OCI-LY7 (cell line): ENCODE measurements at regions not wholly inside any gene's neighbourhood (a gene's known extent, or its start where the extent isn't known, plus 50 kb on each side); places are given as distances from the start of the nearest gene placed in this dataset.

Experiments
- BruUV-seq: library from RNA; stranded (reverse); fragments of 400-500 nt; replicated peaks from 2 replicates; lab custom pipeline; 2021; lab: Mats Ljungman, UMichigan
- CTCF ChIA-PET: fragments of 300-600 bp; sonication (Branson Sonifier 250); formaldehyde crosslinking; loops from one replicate; lab custom pipeline; 2022; ENCODE audit warnings: antibody characterized with exemption; ENCODE audit not compliant: unreplicated experiment; lab: Charles Lee
- POLR2A ChIA-PET: fragments of 300-600 bp; sonication (Branson Sonifier 250); formaldehyde crosslinking; loops from one replicate; lab custom pipeline; 2022; ENCODE audit warnings: antibody characterized with exemption; lab: Charles Lee
- DNase-seq: peaks from one replicate; pipeline ENCODE4 v3.0.0-alpha.2; 2015; ENCODE audit warnings: low spot score
- H2AFZ ChIP-seq: fragments of 200-600 bp; sonication (generic), shearing (Covaris generic); 2 replicates; pipeline ENCODE4 v1.6.1; 2014; ENCODE audit warnings: mild to moderate bottlenecking, antibody characterized with exemption, low read length, moderate library complexity
- H3K27ac ChIP-seq: fragments of 200-600 bp; sonication (generic); 2 replicates; pipeline ENCODE4 v1.5.1; 2014; ENCODE audit warnings: mixed run types, low read depth, mild to moderate bottlenecking, moderate library complexity, low read length, inconsistent platforms; ENCODE audit not compliant: poor library complexity, severe bottlenecking
- H3K36me3 ChIP-seq: fragments of 200-600 bp; sonication (generic); 2 replicates; pipeline ENCODE4 v1.6.1; 2014; ENCODE audit warnings: mild to moderate bottlenecking, antibody characterized with exemption, low read length, moderate library complexity, mixed read lengths; ENCODE audit not compliant: insufficient read depth
- H3K4me1 ChIP-seq: fragments of 200-600 bp; sonication (generic); 2 replicates; pipeline ENCODE4 v1.5.1; 2014; ENCODE audit warnings: mild to moderate bottlenecking, low read length; ENCODE audit not compliant: insufficient read depth, poor library complexity, severe bottlenecking
- H3K4me2 ChIP-seq: fragments of 200-600 bp; sonication (generic); 2 replicates; pipeline ENCODE4 v1.6.1; 2014; ENCODE audit warnings: mild to moderate bottlenecking, low read length
- H3K4me3 ChIP-seq: fragments of 200-600 bp; sonication (generic); 2 replicates; pipeline ENCODE4 v1.5.1; 2014; ENCODE audit warnings: mild to moderate bottlenecking, low read depth, low read length; ENCODE audit not compliant: poor library complexity, severe bottlenecking
- H3K79me2 ChIP-seq: fragments of 200-600 bp; sonication (generic); 2 replicates; pipeline ENCODE4 v1.6.1; 2016; ENCODE audit warnings: low read depth, mild to moderate bottlenecking, low read length, moderate library complexity, mixed read lengths; ENCODE audit not compliant: insufficient read depth
- H3K9me2 ChIP-seq: fragments of 200-600 bp; sonication (generic); 2 replicates; pipeline ENCODE4 v1.6.1; 2016; ENCODE audit warnings: mild to moderate bottlenecking, low read length, mixed read lengths; ENCODE audit not compliant: insufficient read depth
- H3K9me3 ChIP-seq: fragments of 200-600 bp; sonication (generic); 2 replicates; pipeline ENCODE4 v1.6.1; 2014; ENCODE audit warnings: mild to moderate bottlenecking, mixed run types, low read length, mixed read lengths
- H4K20me1 ChIP-seq: fragments of 200-600 bp; sonication (generic); 2 replicates; pipeline ENCODE4 v1.6.1; 2014; ENCODE audit warnings: mild to moderate bottlenecking, antibody characterized with exemption, low read length, moderate library complexity, mixed read lengths; ENCODE audit not compliant: insufficient read depth
- CTCF ChIP-seq: fragments of 200-600 bp; sonication (generic); conservative IDR thresholded peaks from 2 replicates; pipeline ENCODE4 v1.5.1; 2014; ENCODE audit warnings: mild to moderate bottlenecking, antibody characterized with exemption, low read length, moderate library complexity, mixed read lengths
- EZH2phosphoT487 ChIP-seq: fragments of 200-600 bp; sonication (generic); IDR thresholded peaks from 2 replicates; pipeline ENCODE4 v1.6.1; 2018; ENCODE audit warnings: low read depth, borderline replicate concordance, mild to moderate bottlenecking, mixed run types, antibody characterized with exemption, low read length, moderate library complexity, mixed read lengths
- intact Hi-C: fragments of 100-400 bp; cut with micrococcal nuclease; formaldehyde crosslinking; loops from one replicate; pipeline ENCODE4 v1.10.0; 2022; ENCODE audit not compliant: unreplicated experiment

- Histone ChIP-seq H3K4me1 (no peaks in the 10 kb centered on the region), H2AFZ (no peak overlapping the region), H4K20me1 (no peaks in the 10 kb centered on the region), H3K27ac (no peak overlapping the region), H3K9me3 (no peaks in the 10 kb centered on the region), H3K4me3 (no peak overlapping the region), H3K79me2 (no peaks in the 10 kb centered on the region), H3K36me3 (no peaks in the 10 kb centered on the region), H3K4me2 (no peak overlapping the region), H3K9me2 (no peaks in the 10 kb centered on the region)
- no peak for TF ChIP-seq EZH2phosphoT487
- TF ChIP-seq CTCF, result no peak
- CTCF ChIA-PET, result no interaction called here
- DNase-seq, result no peak
- intact Hi-C loops, result no loop called here
- POLR2A ChIA-PET, result no interaction called here
- no TSS peak for BruUV-seq
Observed at GRCh38 chr2:52859065-52859464, 908.5 kb upstream of the CHAC2 start.

GRCh38 chr2:52857722-52858121 lies 909.9 kb upstream of the CHAC2 start:
- no peak overlapping the region for H3K27ac ChIP-seq
- ChIA-PET CTCF (no interaction called here), POLR2A (no interaction called here)
- no peaks in the 10 kb centered on the region for H3K9me2 ChIP-seq
- intact Hi-C loops, result no loop called here
- H3K4me1 ChIP-seq, result no peaks in the 10 kb centered on the region
- H3K9me3 ChIP-seq, result no peaks in the 10 kb centered on the region
- no peak overlapping the region for H3K4me3 ChIP-seq
- BruUV-seq, result no TSS peak
- DNase-seq, result no peak
- H3K36me3 ChIP-seq, result no peaks in the 10 kb centered on the region
- TF ChIP-seq EZH2phosphoT487, result no peak
- no peak for TF ChIP-seq CTCF
- H3K4me2 ChIP-seq, result no peak overlapping the region
- no peaks in the 10 kb centered on the region for H4K20me1 ChIP-seq
- H3K79me2 ChIP-seq, result no peaks in the 10 kb centered on the region
- no peak overlapping the region for H2AFZ ChIP-seq

GRCh38 chr2:52852006-52852405 lies 915.6 kb upstream of the CHAC2 start:
- Histone ChIP-seq H3K9me3 (no peaks in the 10 kb centered on the region), H3K4me1 (no peaks in the 10 kb centered on the region), H3K79me2 (no peaks in the 10 kb centered on the region), H3K27ac (no peak overlapping the region), H3K4me3 (no peak overlapping the region), H2AFZ (no peak overlapping the region), H3K4me2 (no peak overlapping the region), H4K20me1 (no peaks in the 10 kb centered on the region), H3K36me3 (no peaks in the 10 kb centered on the region), H3K9me2 (no peaks in the 10 kb centered on the region)
- ChIA-PET CTCF (no interaction called here), POLR2A (no interaction called here)
- intact Hi-C loops, result no loop called here
- no peak for TF ChIP-seq EZH2phosphoT487
- TF ChIP-seq CTCF, result no peak
- no peak for DNase-seq
- no TSS peak for BruUV-seq
